Superior temporal gyrus (tissue), 1 donor: ENCODE measurements at regions not wholly inside any gene's neighbourhood (a gene's known extent, or its start where the extent isn't known, plus 50 kb on each side); places are given as distances from the start of the nearest gene placed in this dataset.
"Not testable (repeated sequence)": the region's sequence is repeated elsewhere in the genome, so short reads cannot be mapped to it uniquely, and the experiment has no call there.

Experiments used
- DNase-seq: peaks from one replicate; pipeline ENCODE4 v3.0.0-alpha.2; 2016; ENCODE audit errors: extremely low spot score

GRCh38 chr2:121818546-121818945 is 63.1 kb downstream of the TSN start:
- no peak for DNase-seq

- no peak for DNase-seq
Observed at GRCh38 chr2:121819846-121820245, 64.4 kb downstream of the TSN start.

- no peak for DNase-seq
Observed at GRCh38 chr2:121821476-121822158, 66.2 kb downstream of the TSN start.

- DNase-seq, result no peak
Observed at GRCh38 chr2:121824264-121824663, 68.8 kb downstream of the TSN start.

- DNase-seq, result no peak
Observed at GRCh38 chr2:121825003-121825950, 69.8 kb downstream of the TSN start.

GRCh38 chr2:121826036-121826435 is 70.6 kb downstream of the TSN start:
- DNase-seq, result peak; percentile 27

- DNase-seq, result peak; percentile 22
Observed at GRCh38 chr2:121828281-121828731, 72.9 kb downstream of the TSN start.

GRCh38 chr2:121830809-121831208 is 75.4 kb downstream of the TSN start:
- no peak for DNase-seq

GRCh38 chr2:121831841-121832240 is 76.4 kb downstream of the TSN start:
- DNase-seq, result no peak

GRCh38 chr2:121832412-121833357 is 77.2 kb downstream of the TSN start:
- DNase-seq, result no peak

- DNase-seq, result no peak
Observed at GRCh38 chr2:121833358-121833723, 77.9 kb downstream of the TSN start.

- no peak for DNase-seq
Observed at GRCh38 chr2:121836611-121837010, 81.2 kb downstream of the TSN start.

- DNase-seq, result no peak
Observed at GRCh38 chr2:121837591-121837990, 82.1 kb downstream of the TSN start.

GRCh38 chr2:121838551-121838950 is 83.1 kb downstream of the TSN start:
- DNase-seq, result no peak

GRCh38 chr2:121839584-121839983 is 84.1 kb downstream of the TSN start:
- DNase-seq, result no peak

- DNase-seq, result no peak
Observed at GRCh38 chr2:121849236-121849635, 93.8 kb downstream of the TSN start.

- not testable (repeated sequence) for DNase-seq
Observed at GRCh38 chr2:121853149-121853548, 97.7 kb downstream of the TSN start.

- no peak for DNase-seq
Observed at GRCh38 chr2:121855510-121855909, 100.1 kb downstream of the TSN start.

- DNase-seq, result no peak
Observed at GRCh38 chr2:121856360-121856759, 100.9 kb downstream of the TSN start.

GRCh38 chr2:121858369-121858768 is 102.9 kb downstream of the TSN start:
- DNase-seq, result no peak

- no peak for DNase-seq
Observed at GRCh38 chr2:121858847-121859246, 103.4 kb downstream of the TSN start.
